PC-3 (cell line): ENCODE measurements at regions not wholly inside any gene's neighbourhood (a gene's known extent, or its start where the extent isn't known, plus 50 kb on each side); places are given as distances from the start of the nearest gene placed in this dataset.

Experiments
- ATAC-seq: fragments of 200-7000 bp; cut with Tn5 transposase; 2 replicates; pipeline ENCODE4 v1.9.1; 2020; ENCODE audit warnings: mild to moderate bottlenecking, moderate library complexity
- BruUV-seq: library from RNA; stranded (reverse); fragments of 400-500 nt; replicated peaks from 2 replicates; lab custom pipeline; 2021; lab: Mats Ljungman, UMichigan
- CTCF ChIA-PET: fragments of 300-600 bp; sonication (Branson Sonifier 250); formaldehyde crosslinking; loops from one replicate; lab custom pipeline; 2022; ENCODE audit warnings: antibody characterized with exemption; lab: Charles Lee
- POLR2A ChIA-PET: fragments of 300-600 bp; sonication (Branson Sonifier 250); formaldehyde crosslinking; loops from one replicate; lab custom pipeline; 2022; ENCODE audit warnings: antibody characterized with exemption; ENCODE audit not compliant: unreplicated experiment; lab: Charles Lee
- DNase-seq: peaks from one replicate; pipeline ENCODE4 v3.0.0-alpha.2; 2015
- H2AFZ ChIP-seq: fragments of 300-600 bp; sonication (generic); 2 replicates; pipeline ENCODE4 v1.6.0; 2016; ENCODE audit warnings: antibody characterized with exemption, low read length
- H3F3A ChIP-seq: fragments of 300-600 bp; sonication (generic); one replicate; pipeline ENCODE4 v1.6.0; 2017; ENCODE audit warnings: antibody characterized with exemption, low read length, control low read depth, mild to moderate bottlenecking; ENCODE audit not compliant: unreplicated experiment
- H3K27ac ChIP-seq: fragments of 300-600 bp; sonication (generic); 2 replicates; pipeline ENCODE4 v1.5.1; 2016; ENCODE audit warnings: mild to moderate bottlenecking, low read length
- H3K27me3 ChIP-seq: fragments of 300-600 bp; sonication (generic); 2 replicates; pipeline ENCODE4 v1.6.1; 2016; ENCODE audit warnings: low read length, mixed read lengths
- H3K36me3 ChIP-seq: fragments of 300-600 bp; sonication (generic); 2 replicates; pipeline ENCODE4 v1.6.1; 2016; ENCODE audit warnings: low read depth, mixed run types, low read length, mixed read lengths
- H3K4me1 ChIP-seq: fragments of 300-600 bp; sonication (generic); 2 replicates; pipeline ENCODE4 v1.5.1; 2016; ENCODE audit warnings: low read length; ENCODE audit not compliant: insufficient read depth
- H3K4me2 ChIP-seq: fragments of 300-600 bp; sonication (generic); 2 replicates; pipeline ENCODE4 v1.6.0; 2016; ENCODE audit warnings: low read length
- H3K4me3 ChIP-seq: fragments of 300-600 bp; sonication (generic); 2 replicates; pipeline ENCODE4 v1.5.1; 2016; ENCODE audit warnings: mild to moderate bottlenecking, low read length, mixed read lengths
- H3K79me2 ChIP-seq: fragments of 300-600 bp; sonication (generic); 2 replicates; pipeline ENCODE4 v1.6.1; 2017; ENCODE audit warnings: low read length, mixed read lengths
- H3K9ac ChIP-seq: fragments of 300-600 bp; sonication (generic); 2 replicates; pipeline ENCODE4 v1.6.0; 2016; ENCODE audit warnings: mild to moderate bottlenecking, low read length
- H3K9me2 ChIP-seq: fragments of 300-600 bp; sonication (generic); replicated peaks from 2 replicates; pipeline ENCODE4 v1.6.1; 2016; ENCODE audit warnings: mixed run types, low read length, mixed read lengths
- H3K9me3 ChIP-seq: fragments of 300-600 bp; sonication (generic); 2 replicates; pipeline ENCODE4 v1.6.1; 2016; ENCODE audit warnings: low read length, mixed read lengths
- H4K20me1 ChIP-seq: fragments of 300-600 bp; sonication (generic); 2 replicates; pipeline ENCODE4 v1.6.1; 2016; ENCODE audit warnings: low read length, mixed read lengths
- EZH2 ChIP-seq: fragments of 300-600 bp; sonication (generic); IDR thresholded peaks from one replicate; pipeline ENCODE4 v1.6.1; 2017; ENCODE audit warnings: antibody characterized with exemption, mild to moderate bottlenecking, low read length; ENCODE audit not compliant: unreplicated experiment
- EZH2phosphoT487 ChIP-seq: fragments of 300-600 bp; sonication (generic); IDR thresholded peaks from 2 replicates; pipeline ENCODE4 v1.6.1; 2018; ENCODE audit warnings: mild to moderate bottlenecking, antibody characterized with exemption, low read length, borderline replicate concordance
- intact Hi-C: fragments of 100-400 bp; cut with micrococcal nuclease; formaldehyde crosslinking; loops from 2 replicates; pipeline ENCODE4 v1.9.0; 2023
- TF ChIP-seq, protein P1 (sequence below): fragments of 300-600 bp; sonication (generic); conservative IDR thresholded peaks from 2 replicates; pipeline ENCODE4 v1.5.1; 2017; ENCODE audit warnings: antibody characterized with exemption, low read depth, mild to moderate bottlenecking, low read length

- no TSS peak for BruUV-seq
- Histone ChIP-seq H3K9ac (no peak overlapping the region), H3K27me3 (peaks cover 55% of the 10 kb centered on the region), H3K9me2 (0 out of 2 replicates have a peak, but pooled peaks cover 4% of the 10 kb centered on the region), H3K4me3 (no peak overlapping the region), H2AFZ (no peak overlapping the region), H3K9me3 (no peaks in the 10 kb centered on the region), H3K36me3 (no peaks in the 10 kb centered on the region), H4K20me1 (no peaks in the 10 kb centered on the region), H3K4me2 (no peak overlapping the region), H3K4me1 (no peaks in the 10 kb centered on the region), H3K79me2 (no peaks in the 10 kb centered on the region), H3F3A (no peaks in the 10 kb centered on the region), H3K27ac (no peak overlapping the region)
- POLR2A ChIA-PET, result no interaction called here
- no peak for ATAC-seq
- TF ChIP-seq EZH2, result no peak
- TF ChIP-seq, protein P1, sequence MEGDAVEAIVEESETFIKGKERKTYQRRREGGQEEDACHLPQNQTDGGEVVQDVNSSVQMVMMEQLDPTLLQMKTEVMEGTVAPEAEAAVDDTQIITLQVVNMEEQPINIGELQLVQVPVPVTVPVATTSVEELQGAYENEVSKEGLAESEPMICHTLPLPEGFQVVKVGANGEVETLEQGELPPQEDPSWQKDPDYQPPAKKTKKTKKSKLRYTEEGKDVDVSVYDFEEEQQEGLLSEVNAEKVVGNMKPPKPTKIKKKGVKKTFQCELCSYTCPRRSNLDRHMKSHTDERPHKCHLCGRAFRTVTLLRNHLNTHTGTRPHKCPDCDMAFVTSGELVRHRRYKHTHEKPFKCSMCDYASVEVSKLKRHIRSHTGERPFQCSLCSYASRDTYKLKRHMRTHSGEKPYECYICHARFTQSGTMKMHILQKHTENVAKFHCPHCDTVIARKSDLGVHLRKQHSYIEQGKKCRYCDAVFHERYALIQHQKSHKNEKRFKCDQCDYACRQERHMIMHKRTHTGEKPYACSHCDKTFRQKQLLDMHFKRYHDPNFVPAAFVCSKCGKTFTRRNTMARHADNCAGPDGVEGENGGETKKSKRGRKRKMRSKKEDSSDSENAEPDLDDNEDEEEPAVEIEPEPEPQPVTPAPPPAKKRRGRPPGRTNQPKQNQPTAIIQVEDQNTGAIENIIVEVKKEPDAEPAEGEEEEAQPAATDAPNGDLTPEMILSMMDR, result no peak
- no peak for TF ChIP-seq EZH2phosphoT487
- no peak for DNase-seq
- intact Hi-C loops, result no loop called here
- CTCF ChIA-PET, result no interaction called here
Observed at GRCh38 chr3:72001758-72002157, 216.8 kb upstream of the PROK2 start.

- H3K4me2 ChIP-seq, result no peak overlapping the region
Observed at GRCh38 chr3:71998995-71999673, 214.2 kb upstream of the PROK2 start.

More at GRCh38 chr3:71998995-71999673, 214.2 kb upstream of the PROK2 start:
- Histone ChIP-seq H3K9me3 (no peaks in the 10 kb centered on the region), H3K27ac (no peak overlapping the region), H3K27me3 (peaks cover 55% of the 10 kb centered on the region), H3F3A (no peaks in the 10 kb centered on the region), H3K4me1 (no peaks in the 10 kb centered on the region), H3K4me3 (no peak overlapping the region), H3K36me3 (no peaks in the 10 kb centered on the region), H3K9ac (no peak overlapping the region), H4K20me1 (no peaks in the 10 kb centered on the region), H3K9me2 (0 out of 2 replicates have a peak, but pooled peaks cover 4% of the 10 kb centered on the region), H3K79me2 (no peaks in the 10 kb centered on the region), H2AFZ (no peak overlapping the region)
- no peak for ATAC-seq
- DNase-seq, result peak; percentile 9
- CTCF ChIA-PET, result no interaction called here
- TF ChIP-seq EZH2phosphoT487, result no peak
- no peak for TF ChIP-seq EZH2
- TF ChIP-seq, protein P1, result no peak
- intact Hi-C loops, result no loop called here
- POLR2A ChIA-PET, result no interaction called here
- no TSS peak for BruUV-seq
